Neural progenitor cell (in vitro differentiated cells): ENCODE measurements at regions not wholly inside any gene's neighbourhood (a gene's known extent, or its start where the extent isn't known, plus 50 kb on each side); places are given as distances from the start of the nearest gene placed in this dataset.

Experiments
- DNase-seq: peaks from one replicate; pipeline ENCODE4 v3.0.0-alpha.2; 2016; ENCODE audit warnings: low spot score
- H2AFZ ChIP-seq: fragments of 200-600 bp; sonication (generic); replicated peaks from 2 replicates; pipeline ENCODE4 v1.6.1; 2016; ENCODE audit warnings: antibody characterized with exemption
- H3F3A ChIP-seq: fragments of 200-600 bp; sonication (generic); 2 replicates; pipeline ENCODE4 v1.6.1; 2016; ENCODE audit warnings: antibody characterized with exemption, low read depth
- H3K27ac ChIP-seq: fragments of 200-600 bp; sonication (generic); 2 replicates; pipeline ENCODE4 v1.5.1; 2016; ENCODE audit warnings: mild to moderate bottlenecking
- H3K27me3 ChIP-seq: fragments of 200-600 bp; sonication (generic); 2 replicates; pipeline ENCODE4 v1.6.1; 2016; ENCODE audit warnings: mild to moderate bottlenecking, moderate library complexity
- H3K36me3 ChIP-seq: fragments of 200-600 bp; sonication (generic); 2 replicates; pipeline ENCODE4 v1.5.1; 2016
- H3K4me1 ChIP-seq: fragments of 200-600 bp; sonication (generic); 2 replicates; pipeline ENCODE4 v1.6.1; 2016; ENCODE audit warnings: mixed run types
- H3K4me2 ChIP-seq: fragments of 200-600 bp; sonication (generic); 2 replicates; pipeline ENCODE4 v1.6.1; 2016
- H3K4me3 ChIP-seq: fragments of 200-600 bp; sonication (generic); 2 replicates; pipeline ENCODE4 v1.5.1; 2016
- H3K79me2 ChIP-seq: fragments of 200-600 bp; sonication (generic); 2 replicates; pipeline ENCODE4 v1.6.1; 2016; ENCODE audit warnings: low read depth
- H3K9ac ChIP-seq: fragments of 200-600 bp; sonication (generic); 2 replicates; pipeline ENCODE4 v1.6.1; 2016
- H3K9me3 ChIP-seq: fragments of 200-600 bp; sonication (generic); 2 replicates; pipeline ENCODE4 v1.5.1; 2016; ENCODE audit warnings: low read depth
- H4K20me1 ChIP-seq: fragments of 200-600 bp; sonication (generic); 2 replicates; pipeline ENCODE4 v1.6.1; 2016; ENCODE audit warnings: low read depth
- H3K27ac Mint-ChIP-seq: 3 replicates; pipeline ENCODE4 v1.8.0; 2021; ENCODE audit warnings: mixed read lengths
- H3K27me3 Mint-ChIP-seq: 2 replicates; pipeline ENCODE4 v1.8.0; 2022; ENCODE audit warnings: low read depth, mild to moderate bottlenecking, inconsistent platforms, moderate library complexity, mixed read lengths; ENCODE audit not compliant: insufficient read depth
- H3K36me3 Mint-ChIP-seq: 3 replicates; pipeline ENCODE4 v1.8.0; 2021; ENCODE audit warnings: mixed read lengths
- H3K4me1 Mint-ChIP-seq: 3 replicates; pipeline ENCODE4 v1.8.0; 2021; ENCODE audit warnings: mixed read lengths
- H3K4me3 Mint-ChIP-seq: 3 replicates; pipeline ENCODE4 v1.8.0; 2021; ENCODE audit warnings: mild to moderate bottlenecking, moderate library complexity, mixed read lengths
- H3K9me3 Mint-ChIP-seq: 3 replicates; pipeline ENCODE4 v1.8.0; 2020; ENCODE audit warnings: mixed read lengths
- CTCF ChIP-seq: fragments of 200-600 bp; sonication (generic); IDR thresholded peaks from 2 replicates; pipeline ENCODE4 v1.5.1; 2017; ENCODE audit warnings: antibody characterized with exemption, mild to moderate bottlenecking
- EZH2 ChIP-seq: fragments of 200-600 bp; sonication (generic); IDR thresholded peaks from 2 replicates; pipeline ENCODE4 v1.6.1; 2017; ENCODE audit warnings: antibody characterized with exemption, mild to moderate bottlenecking, moderate library complexity
- EZH2phosphoT487 ChIP-seq: fragments of 200-600 bp; sonication (generic); IDR thresholded peaks from 2 replicates; pipeline ENCODE4 v1.6.1; 2017; ENCODE audit warnings: antibody characterized with exemption

DNA sequence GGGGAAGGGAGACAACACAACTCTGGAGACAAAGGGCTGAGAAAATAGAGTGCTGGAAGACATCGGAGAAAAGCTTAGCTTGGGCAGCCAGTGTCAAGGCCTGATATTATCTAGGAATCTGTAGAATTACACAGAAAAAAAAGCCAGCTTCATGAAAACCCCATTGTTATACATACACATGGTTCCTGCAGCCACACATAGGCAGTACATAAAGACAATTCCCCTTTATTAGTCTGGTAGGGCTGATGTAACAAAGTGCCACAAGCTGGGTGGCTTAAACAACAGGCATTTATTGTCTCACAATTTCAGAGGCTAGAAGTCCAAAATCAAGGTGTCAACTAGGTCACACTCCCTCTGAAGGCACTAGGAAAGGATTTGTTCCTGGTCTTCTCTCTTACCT is 503.5 kb downstream of the MID1IP1 start:
- H3K36me3 ChIP-seq, result no peaks in the 10 kb centered on the region
- Mint-ChIP-seq H3K4me3 (no peak overlapping the region), H3K9me3 (peaks cover 20% of the 10 kb centered on the region), H3K36me3 (no peaks in the 10 kb centered on the region), H3K27me3 (peaks cover 3% of the 10 kb centered on the region), H3K4me1 (peaks cover 2% of the 10 kb centered on the region), H3K27ac (no peak overlapping the region)
- no peak overlapping the region for H3K9ac ChIP-seq
- no peak overlapping the region for H3K4me2 ChIP-seq
- H3K27ac ChIP-seq, result no peak overlapping the region
- H3K4me1 ChIP-seq, result no peaks in the 10 kb centered on the region
- H3K79me2 ChIP-seq, result no peaks in the 10 kb centered on the region
- no peak for DNase-seq
- H2AFZ ChIP-seq, result no peak overlapping the region
- peaks cover 4% of the 10 kb centered on the region for H3K9me3 ChIP-seq
- H4K20me1 ChIP-seq, result no peaks in the 10 kb centered on the region
- H3K4me3 ChIP-seq, result no peak overlapping the region
- no peaks in the 10 kb centered on the region for H3F3A ChIP-seq
- TF ChIP-seq EZH2 (no peak), CTCF (no peak), EZH2phosphoT487 (no peak)
- H3K27me3 ChIP-seq, result no peaks in the 10 kb centered on the region

DNA sequence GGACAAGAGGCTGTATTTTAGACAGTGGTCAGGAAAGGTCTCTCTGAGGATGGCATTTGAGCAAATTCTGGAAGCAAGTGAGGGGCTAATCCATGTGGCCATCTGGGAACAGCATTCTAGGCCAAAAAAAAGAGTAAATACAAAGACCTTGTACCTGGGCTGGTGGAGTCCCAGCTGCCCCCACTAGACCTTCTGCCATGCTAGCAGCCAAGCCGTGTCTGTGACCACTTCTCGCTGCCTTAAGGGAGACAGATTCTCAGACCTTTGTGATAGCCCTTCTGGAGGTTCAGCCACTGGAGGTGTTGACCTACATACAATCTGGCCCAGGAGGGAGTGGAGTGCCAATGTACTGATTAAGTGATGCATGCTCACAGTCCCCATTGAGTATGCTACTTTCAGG is 506.2 kb downstream of the MID1IP1 start:
- Mint-ChIP-seq H3K9me3 (peaks cover 15% of the 10 kb centered on the region), H3K4me1 (peaks cover 6% of the 10 kb centered on the region), H3K4me3 (no peak overlapping the region), H3K27me3 (peaks cover 3% of the 10 kb centered on the region), H3K27ac (no peak overlapping the region), H3K36me3 (no peaks in the 10 kb centered on the region)
- DNase-seq, result no peak
- no peaks in the 10 kb centered on the region for H4K20me1 ChIP-seq
- no peak for TF ChIP-seq EZH2phosphoT487
- no peak for TF ChIP-seq EZH2
- TF ChIP-seq CTCF, result no peak
- no peak overlapping the region for H3K9ac ChIP-seq
- H3K27ac ChIP-seq, result no peak overlapping the region
- H3F3A ChIP-seq, result no peaks in the 10 kb centered on the region
- H3K27me3 ChIP-seq, result no peaks in the 10 kb centered on the region
- no peak overlapping the region for H3K4me2 ChIP-seq
- no peak overlapping the region for H3K4me3 ChIP-seq
- H3K36me3 ChIP-seq, result no peaks in the 10 kb centered on the region
- no peaks in the 10 kb centered on the region for H3K79me2 ChIP-seq
- H3K9me3 ChIP-seq, result peaks cover 4% of the 10 kb centered on the region
- no peak overlapping the region for H2AFZ ChIP-seq
- no peaks in the 10 kb centered on the region for H3K4me1 ChIP-seq

GRCh38 chrX:39308126-39308525 is 506.9 kb downstream of the MID1IP1 start:
- Histone ChIP-seq H3K4me3 (no peak overlapping the region), H2AFZ (no peak overlapping the region), H3K9ac (no peak overlapping the region), H3K27me3 (no peaks in the 10 kb centered on the region), H3K4me2 (no peak overlapping the region), H3K27ac (no peak overlapping the region), H3K79me2 (no peaks in the 10 kb centered on the region), H3K4me1 (no peaks in the 10 kb centered on the region), H3K9me3 (peaks cover 2% of the 10 kb centered on the region), H4K20me1 (no peaks in the 10 kb centered on the region), H3K36me3 (no peaks in the 10 kb centered on the region), H3F3A (no peaks in the 10 kb centered on the region)
- H3K4me3 Mint-ChIP-seq, result no peak overlapping the region
- H3K27me3 Mint-ChIP-seq, result peaks cover 3% of the 10 kb centered on the region
- TF ChIP-seq EZH2phosphoT487, result no peak
- TF ChIP-seq CTCF, result no peak
- no peak for TF ChIP-seq EZH2
- H3K27ac Mint-ChIP-seq, result no peak overlapping the region
- H3K4me1 Mint-ChIP-seq, result peaks cover 6% of the 10 kb centered on the region
- no peaks in the 10 kb centered on the region for H3K36me3 Mint-ChIP-seq
- peaks cover 13% of the 10 kb centered on the region for H3K9me3 Mint-ChIP-seq
- DNase-seq, result no peak
